ENCODE measurements at regions not wholly inside any gene's neighbourhood (a gene's known extent, or its start where the extent isn't known, plus 50 kb on each side); places are given as distances from the start of the nearest gene placed in this dataset.

DNA sequence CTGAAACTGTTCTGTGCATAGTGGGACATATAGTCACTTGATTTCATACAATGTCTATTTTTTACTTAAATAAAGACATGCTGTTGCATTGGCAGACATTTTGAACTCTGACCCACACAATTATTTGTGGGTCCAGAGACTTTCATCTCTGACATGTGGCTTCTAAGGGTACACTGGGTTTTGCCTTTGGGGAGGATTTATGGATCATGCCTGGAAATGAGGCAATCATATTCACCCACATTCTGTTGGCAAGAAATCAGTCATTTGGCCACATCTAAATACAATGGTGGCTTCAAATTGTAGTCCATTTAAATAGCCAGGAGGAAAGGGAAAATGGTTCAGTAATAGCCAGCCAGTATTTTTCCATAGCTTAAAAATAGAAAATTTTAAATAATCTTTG lies 238.3 kb upstream of the KLF12 start:
- TF ChIP-seq, protein P1, sequence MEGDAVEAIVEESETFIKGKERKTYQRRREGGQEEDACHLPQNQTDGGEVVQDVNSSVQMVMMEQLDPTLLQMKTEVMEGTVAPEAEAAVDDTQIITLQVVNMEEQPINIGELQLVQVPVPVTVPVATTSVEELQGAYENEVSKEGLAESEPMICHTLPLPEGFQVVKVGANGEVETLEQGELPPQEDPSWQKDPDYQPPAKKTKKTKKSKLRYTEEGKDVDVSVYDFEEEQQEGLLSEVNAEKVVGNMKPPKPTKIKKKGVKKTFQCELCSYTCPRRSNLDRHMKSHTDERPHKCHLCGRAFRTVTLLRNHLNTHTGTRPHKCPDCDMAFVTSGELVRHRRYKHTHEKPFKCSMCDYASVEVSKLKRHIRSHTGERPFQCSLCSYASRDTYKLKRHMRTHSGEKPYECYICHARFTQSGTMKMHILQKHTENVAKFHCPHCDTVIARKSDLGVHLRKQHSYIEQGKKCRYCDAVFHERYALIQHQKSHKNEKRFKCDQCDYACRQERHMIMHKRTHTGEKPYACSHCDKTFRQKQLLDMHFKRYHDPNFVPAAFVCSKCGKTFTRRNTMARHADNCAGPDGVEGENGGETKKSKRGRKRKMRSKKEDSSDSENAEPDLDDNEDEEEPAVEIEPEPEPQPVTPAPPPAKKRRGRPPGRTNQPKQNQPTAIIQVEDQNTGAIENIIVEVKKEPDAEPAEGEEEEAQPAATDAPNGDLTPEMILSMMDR (IDR thresholded peaks at IDR 0.05): no peak
- no peak for TF ChIP-seq POLR2A (IDR thresholded peaks at IDR 0.05)

Data from ovary (tissue), 3 donors.